SHP77 treated with DMSO at 0.1 percent for 48 hours (cell line): ENCODE measurements at regions not wholly inside any gene's neighbourhood (a gene's known extent, or its start where the extent isn't known, plus 50 kb on each side); places are given as distances from the start of the nearest gene placed in this dataset.
"Not testable (repeated sequence)": the region's sequence is repeated elsewhere in the genome, so short reads cannot be mapped to it uniquely, and the experiment has no call there.

Source experiments
- DNase-seq: peaks from one replicate; lab custom pipeline; 2025; lab: John Stamatoyannopoulos, UW

GRCh38 chr12:46547421-46548354, 175.1 kb upstream of the SLC38A2 start:
- DNase-seq, result no peak

- no peak for DNase-seq
These were observed 174.2 kb upstream of the SLC38A2 start for GRCh38 chr12:46546634-46547273.

GRCh38 chr12:46543378-46543795, 170.8 kb upstream of the SLC38A2 start:
- not testable (repeated sequence) for DNase-seq

GRCh38 chr12:46538976-46539375, 166.4 kb upstream of the SLC38A2 start:
- no peak for DNase-seq

- no peak for DNase-seq
These were observed 164.9 kb upstream of the SLC38A2 start for GRCh38 chr12:46537387-46537955.

GRCh38 chr12:46536316-46536715, 163.7 kb upstream of the SLC38A2 start:
- DNase-seq, result not testable (repeated sequence)

DNA sequence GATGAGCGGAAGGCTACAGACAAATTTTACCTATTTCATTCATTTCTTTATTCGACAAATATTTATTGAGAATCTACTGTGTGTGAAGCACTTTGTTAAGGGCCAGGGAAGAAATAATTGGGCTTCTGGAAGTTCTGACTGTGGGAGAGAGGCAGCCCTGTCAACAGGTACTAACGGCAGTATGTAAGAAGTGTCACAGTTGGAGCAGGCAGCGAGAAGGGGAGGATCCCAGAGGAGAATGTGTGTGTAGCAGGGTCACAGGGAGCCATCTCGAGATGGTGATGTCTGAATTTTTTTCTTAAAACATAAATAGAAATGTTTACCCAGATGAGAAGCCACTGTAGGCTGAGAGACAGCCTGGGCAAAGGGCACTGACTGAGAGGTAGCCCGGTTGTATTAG, 163.3 kb upstream of the SLC38A2 start:
- DNase-seq, result no peak

DNA sequence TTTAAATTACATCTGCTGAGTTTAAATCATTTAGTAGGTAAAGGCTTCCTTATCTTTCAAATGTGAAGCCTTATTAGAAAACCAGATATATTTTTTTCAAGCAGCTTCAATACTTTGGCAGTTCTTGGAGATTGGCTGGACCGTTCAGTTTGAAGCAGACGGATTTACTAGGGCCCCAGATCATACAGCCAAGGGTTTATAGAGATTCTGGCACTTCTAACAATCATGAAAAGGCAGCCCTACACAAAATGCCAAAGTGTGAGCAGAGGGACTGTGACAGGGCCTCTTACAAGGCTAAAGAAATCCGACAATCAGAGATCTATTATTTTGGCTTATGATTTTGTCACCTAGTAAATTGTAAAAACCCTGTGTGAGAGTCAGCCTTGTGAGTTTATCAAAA, 162.8 kb upstream of the SLC38A2 start:
- DNase-seq, result no peak

- no peak for DNase-seq
These were observed 161.8 kb upstream of the SLC38A2 start for GRCh38 chr12:46534327-46534840.

DNA sequence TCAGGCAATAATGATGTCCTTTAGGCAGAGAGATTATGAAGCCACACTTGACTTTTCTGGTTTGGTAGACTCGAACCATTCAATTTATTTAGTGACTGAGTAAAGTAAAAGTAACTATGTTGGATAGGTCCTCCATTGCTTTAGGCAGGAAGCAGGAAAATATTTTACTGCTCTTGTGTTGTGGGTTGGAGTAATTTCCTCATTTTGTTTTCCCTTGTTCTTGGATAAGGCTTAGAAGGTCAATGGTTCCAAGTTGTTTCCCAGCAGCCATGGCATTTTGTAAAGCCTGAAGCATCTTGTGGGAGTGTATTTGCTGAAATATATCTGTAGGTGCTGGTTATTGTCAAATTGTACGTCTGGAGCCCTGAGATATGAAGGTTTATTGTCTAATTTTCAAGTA, 161.2 kb upstream of the SLC38A2 start:
- DNase-seq, result no peak

DNA sequence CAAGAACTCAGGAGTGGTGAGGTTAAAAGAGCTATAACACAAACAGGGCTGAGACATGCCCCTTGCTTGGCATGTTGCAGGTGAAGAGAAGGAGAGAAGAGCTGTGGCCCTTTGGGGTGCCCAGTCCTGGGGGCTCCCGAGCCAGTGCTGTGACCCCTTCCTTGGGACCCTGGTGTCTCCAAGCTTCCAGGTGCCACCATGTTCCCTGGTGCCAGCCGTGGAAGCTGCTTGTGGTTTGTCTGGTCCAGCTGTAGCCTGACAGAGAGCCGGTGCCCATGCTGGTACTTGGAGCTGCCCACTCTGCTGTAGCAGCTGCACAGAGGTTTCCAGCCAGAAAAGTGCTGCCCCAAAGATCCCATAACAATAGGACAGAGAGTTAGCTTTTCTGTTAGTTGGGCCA, 159.2 kb upstream of the SLC38A2 start:
- DNase-seq, result no peak

GRCh38 chr12:46531059-46531785, 158.6 kb upstream of the SLC38A2 start:
- DNase-seq, result no peak

DNA sequence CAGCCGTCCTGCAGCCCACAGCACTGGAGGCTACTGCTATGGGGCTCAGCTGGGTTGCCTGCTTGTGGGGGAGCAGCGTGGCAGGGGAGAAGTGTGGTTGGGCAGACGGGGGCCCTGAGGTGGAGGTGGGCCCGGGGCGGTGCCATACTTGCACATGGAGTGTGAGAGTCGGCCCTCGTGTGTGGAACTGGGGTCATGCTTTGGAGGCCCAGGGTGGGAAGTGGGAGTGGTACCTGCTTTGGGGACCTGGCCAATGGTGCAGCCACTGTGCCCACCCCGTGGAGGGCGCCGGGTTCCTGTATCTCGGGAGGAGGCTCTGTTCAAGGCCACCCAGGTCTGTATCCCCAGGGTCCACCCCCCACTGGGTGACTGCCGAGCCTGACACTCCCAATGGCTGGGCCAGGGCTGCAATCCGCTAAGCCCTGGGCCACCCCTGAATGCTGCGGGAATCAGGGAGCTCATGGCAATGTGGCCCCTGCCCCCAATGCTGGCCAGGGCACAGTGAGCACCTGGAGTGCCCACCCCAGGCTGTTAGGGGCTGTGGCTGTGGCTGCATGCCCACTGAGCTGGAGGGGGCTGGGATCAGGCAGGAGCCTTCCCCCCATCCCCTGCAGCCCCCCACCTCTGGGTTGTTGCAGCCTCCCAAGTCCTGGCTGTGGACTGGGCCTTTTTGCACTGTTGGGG, 157.9 kb upstream of the SLC38A2 start:
- no peak for DNase-seq

GRCh38 chr12:46526233-46526632, 153.7 kb upstream of the SLC38A2 start:
- no peak for DNase-seq

GRCh38 chr12:46524778-46525177, 152.2 kb upstream of the SLC38A2 start:
- no peak for DNase-seq

DNA sequence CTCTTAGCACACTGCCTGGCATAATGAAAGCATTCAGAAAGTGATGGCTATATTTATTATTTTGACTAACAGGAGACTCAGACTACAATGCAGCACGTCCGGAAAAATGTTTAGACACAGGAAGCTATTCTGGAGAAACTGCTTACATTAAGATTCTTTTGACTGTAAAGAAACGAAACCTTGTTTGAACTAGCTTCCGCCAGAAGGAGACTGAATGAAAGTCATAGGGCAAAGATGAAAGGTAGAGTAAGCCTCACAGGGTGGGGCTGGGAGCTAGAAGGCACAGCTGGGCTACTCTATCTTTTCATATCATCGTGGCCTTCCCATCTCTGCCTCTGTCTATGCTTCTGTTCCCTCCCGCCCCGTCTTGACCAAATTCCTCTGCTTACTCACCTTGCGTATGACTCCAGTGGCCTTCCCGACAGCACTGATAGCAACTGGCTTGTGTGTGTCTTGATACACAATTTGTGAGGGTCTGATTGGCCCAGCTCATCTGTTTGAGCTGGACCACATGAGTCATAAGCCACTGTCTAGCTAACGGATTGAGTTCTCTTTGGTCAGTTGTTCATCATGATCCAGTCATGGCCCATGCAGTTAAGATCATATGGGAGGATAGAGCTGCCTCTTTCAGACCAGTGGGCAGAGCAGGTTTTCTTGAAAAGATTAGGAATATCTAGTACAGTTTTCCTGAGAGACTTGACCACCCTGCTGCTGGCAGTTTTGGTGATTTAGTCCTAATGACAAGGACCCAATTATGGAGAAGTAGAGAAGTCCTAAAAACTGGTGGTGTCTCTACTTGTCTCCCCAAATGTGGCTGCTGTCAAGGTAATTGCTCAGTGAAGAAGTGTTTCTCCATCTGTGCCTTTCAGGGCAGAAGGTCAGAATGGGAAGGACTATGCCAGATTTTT, 151.5 kb upstream of the SLC38A2 start:
- no peak for DNase-seq

GRCh38 chr12:46523446-46523845, 150.9 kb upstream of the SLC38A2 start:
- no peak for DNase-seq

DNA sequence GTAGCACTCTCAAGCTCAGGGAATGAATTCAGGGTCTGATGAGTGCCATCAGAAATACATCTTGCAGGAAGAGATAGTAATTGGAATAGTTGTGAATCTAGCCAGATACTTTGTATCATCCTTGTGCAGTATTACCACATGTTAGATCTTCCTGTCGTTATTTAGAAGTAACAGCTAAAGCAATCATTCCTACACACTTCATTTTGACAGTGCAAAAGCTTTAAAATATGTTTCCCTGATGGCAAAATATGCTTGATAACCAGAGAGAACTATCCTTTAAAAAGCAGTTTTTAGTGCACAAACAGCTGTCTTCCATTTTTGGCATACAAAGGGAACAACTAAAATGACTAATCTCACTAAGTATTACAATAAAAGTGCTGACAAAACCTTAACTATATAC, 149.5 kb upstream of the SLC38A2 start:
- DNase-seq, result no peak

GRCh38 chr12:46521145-46521544, 148.6 kb upstream of the SLC38A2 start:
- no peak for DNase-seq

- no peak for DNase-seq
These were observed 146.8 kb upstream of the SLC38A2 start for GRCh38 chr12:46519407-46519806.
